Retinal pigment epithelial cell (primary cell): ENCODE measurements at regions not wholly inside any gene's neighbourhood (a gene's known extent, or its start where the extent isn't known, plus 50 kb on each side); places are given as distances from the start of the nearest gene placed in this dataset.

Experiments used
- DNase-seq: peaks from one replicate; pipeline ENCODE4 v3.0.0-alpha.2; 2010; ENCODE audit warnings: low read depth
- H3K4me3 ChIP-seq: 2 replicates; pipeline ENCODE4 v1.5.1; 2011; ENCODE audit warnings: mild to moderate bottlenecking, low read length, control low read depth, moderate library complexity
- CTCF ChIP-seq: conservative IDR thresholded peaks from 2 replicates; pipeline ENCODE4 v1.5.1; 2011; ENCODE audit warnings: low read depth, low read length, control low read depth, inconsistent platforms

GRCh38 chr7:24042028-24042427, 242.0 kb upstream of the NPY start:
- no peak for DNase-seq
- TF ChIP-seq CTCF: no peak
- no peak overlapping the region for H3K4me3 ChIP-seq

GRCh38 chr7:24049296-24049695, 234.7 kb upstream of the NPY start:
- TF ChIP-seq CTCF: no peak
- DNase-seq: no peak
- no peak overlapping the region for H3K4me3 ChIP-seq

- no peak for TF ChIP-seq CTCF
- DNase-seq: no peak
These were observed 232.9 kb upstream of the NPY start for GRCh38 chr7:24050991-24051560.

GRCh38 chr7:24051651-24052050, 232.3 kb upstream of the NPY start:
- H3K4me3 ChIP-seq: no peak overlapping the region
- TF ChIP-seq CTCF: no peak

More at GRCh38 chr7:24050991-24051560, 232.9 kb upstream of the NPY start:
- H3K4me3 ChIP-seq: no peak overlapping the region

GRCh38 chr7:24052572-24053260, 231.3 kb upstream of the NPY start:
- peak; percentile 71 for DNase-seq
- no peak for TF ChIP-seq CTCF
- H3K4me3 ChIP-seq: no peak overlapping the region

More at GRCh38 chr7:24051651-24052050, 232.3 kb upstream of the NPY start:
- DNase-seq: no peak

- no peak for DNase-seq
- TF ChIP-seq CTCF: no peak
- H3K4me3 ChIP-seq: no peak overlapping the region
These were observed 229.8 kb upstream of the NPY start for GRCh38 chr7:24054236-24054635.

GRCh38 chr7:24057243-24057642, 226.7 kb upstream of the NPY start:
- TF ChIP-seq CTCF: no peak
- no peak overlapping the region for H3K4me3 ChIP-seq
- no peak for DNase-seq
